ENCODE measurements at regions not wholly inside any gene's neighbourhood (a gene's known extent, or its start where the extent isn't known, plus 50 kb on each side); places are given as distances from the start of the nearest gene placed in this dataset.

DNA sequence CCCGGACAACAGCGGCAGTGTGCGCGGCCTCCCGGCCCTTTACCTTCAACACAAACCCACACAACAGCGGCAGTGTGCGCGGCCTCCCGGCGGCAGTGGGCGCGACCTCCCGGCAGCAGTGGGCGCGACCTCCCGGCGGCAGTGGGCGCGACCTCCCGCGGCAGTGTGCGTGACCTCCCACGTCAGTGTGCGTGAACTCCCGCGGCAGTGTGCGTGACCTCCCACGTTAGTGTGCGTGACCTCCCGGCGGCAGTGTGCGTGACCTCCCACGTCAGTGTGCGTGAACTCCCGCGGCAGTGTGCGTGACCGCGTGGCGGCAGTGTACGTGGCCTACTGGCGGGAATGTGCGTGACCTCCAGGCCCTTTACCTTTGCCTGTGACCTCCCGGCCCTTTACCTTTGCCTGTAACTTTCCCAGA, 576.6 kb upstream of the FRG1 start:
- no peak for DNase-seq (ENCODE audit: low read depth in 2 of 2)

DNA sequence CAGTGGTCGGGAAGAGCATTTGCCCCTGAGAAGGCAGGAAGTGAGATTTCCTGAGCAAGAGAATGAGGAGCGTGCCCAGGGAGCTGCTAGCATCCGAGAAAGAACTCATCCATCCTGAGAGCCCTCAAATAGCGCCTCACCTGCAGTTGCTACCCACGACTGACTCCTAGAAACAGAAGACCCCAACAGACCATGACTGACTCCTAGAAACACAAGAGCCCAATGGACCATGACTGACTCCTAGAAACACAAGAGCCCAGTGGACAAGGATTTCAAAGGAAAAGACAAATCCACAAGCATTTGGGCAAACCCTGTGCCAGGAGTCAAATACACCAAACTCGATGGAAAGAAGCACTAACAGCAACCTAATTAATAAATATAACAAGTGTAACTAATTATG, 575.2 kb upstream of the FRG1 start:
- DNase-seq (ENCODE audit: low read depth in 2 of 2): no peak

DNA sequence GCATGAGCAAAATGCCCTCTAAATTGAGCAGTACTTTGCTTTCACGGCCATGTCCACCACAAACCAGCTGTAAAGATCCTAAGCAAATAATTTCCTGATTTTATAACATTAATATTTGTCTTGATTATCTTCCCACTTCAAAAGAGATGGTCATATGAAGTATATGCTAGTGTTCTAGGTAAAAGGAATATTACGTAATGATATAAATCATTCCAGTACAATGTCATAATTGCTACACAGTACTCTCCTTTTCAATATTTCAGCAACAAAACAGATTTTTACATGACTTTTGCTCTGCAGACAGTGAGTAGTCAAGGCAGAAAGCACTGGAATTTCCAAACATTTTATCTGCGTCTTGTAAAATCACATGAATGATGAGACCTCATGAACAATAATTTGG, 572.8 kb upstream of the FRG1 start:
- DNase-seq (ENCODE audit: low read depth in 2 of 2): no peak

DNA sequence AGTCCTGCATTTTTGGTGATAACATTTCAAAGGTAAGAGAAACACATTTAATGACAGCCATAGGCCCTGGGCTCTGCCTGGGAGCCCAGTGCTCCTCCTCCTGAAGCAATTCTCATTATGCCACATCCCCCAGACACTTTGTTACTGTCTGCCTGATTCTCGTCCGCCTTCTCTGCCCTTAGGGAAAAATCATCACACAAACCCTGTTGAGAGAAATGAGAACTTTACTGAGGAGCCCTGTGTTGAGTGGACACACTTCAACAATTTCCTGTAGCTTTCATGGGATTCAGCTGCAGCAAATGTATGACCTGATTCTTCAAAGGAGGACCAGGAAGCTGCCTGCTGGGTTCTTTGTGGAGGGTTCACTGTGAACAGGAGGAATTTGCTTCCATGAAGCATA, 566.5 kb upstream of the FRG1 start:
- no peak for DNase-seq (ENCODE audit: low read depth in 2 of 2)

DNA sequence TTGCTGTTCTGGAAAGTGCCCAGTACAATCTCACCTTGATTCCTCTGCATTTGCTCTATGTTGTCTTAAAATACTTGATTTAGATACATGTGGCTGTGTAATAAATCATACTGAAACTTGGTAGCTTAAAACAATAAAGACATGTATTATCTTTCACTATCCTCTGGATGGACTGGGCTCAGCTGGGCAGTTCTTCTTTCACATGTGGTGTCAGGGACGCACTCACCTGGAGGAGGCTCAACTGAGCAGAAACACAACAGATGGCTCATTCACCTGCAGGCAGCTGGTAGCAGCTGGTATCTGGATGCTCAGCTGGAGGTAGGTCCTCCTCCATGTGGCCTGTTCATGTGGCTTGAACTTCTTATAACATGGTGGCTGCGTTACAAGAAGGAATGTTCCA, 563.8 kb upstream of the FRG1 start:
- no peak for DNase-seq (ENCODE audit: low read depth in 2 of 2)

DNA sequence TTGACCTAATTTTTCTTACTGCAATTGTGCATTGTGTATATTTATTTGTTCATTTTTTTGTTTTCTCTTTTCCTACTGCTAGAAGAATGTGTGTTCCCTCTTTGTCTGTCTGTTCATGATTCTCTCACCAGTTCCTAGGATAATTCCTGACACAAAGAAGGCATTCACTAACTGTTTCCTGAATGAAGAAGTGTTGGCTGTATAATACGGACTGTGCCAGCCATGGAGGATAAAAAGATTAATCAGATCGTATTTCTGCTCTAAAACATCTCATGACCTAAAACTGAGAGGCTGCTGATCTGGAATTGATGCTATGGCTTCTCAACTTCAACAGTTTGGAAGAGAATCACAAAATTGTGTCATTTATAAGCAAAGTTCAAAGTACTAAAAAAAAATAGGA, 563.1 kb upstream of the FRG1 start:
- DNase-seq (ENCODE audit: low read depth in 2 of 2): no peak

DNA sequence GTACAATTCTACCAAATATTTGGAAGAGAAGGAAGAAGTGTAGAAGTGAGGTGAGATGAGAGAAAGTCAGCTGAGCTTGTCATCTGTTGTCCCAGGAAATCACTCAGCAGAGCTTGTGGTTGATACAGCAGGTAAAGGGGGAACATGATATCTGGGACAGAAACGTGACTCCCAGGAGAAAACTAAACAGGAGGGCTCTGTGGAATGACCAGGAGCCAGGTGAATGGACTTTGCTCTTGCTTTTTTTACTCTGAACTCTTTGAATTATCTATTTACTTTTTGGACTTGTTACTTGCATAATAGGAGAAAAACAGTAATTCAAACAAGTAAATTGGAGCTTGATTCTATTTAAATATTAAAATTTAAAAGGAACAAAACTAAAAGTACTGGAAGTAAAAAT, 555.6 kb upstream of the FRG1 start:
- no peak for DNase-seq (ENCODE audit: low read depth in 2 of 2)

DNA sequence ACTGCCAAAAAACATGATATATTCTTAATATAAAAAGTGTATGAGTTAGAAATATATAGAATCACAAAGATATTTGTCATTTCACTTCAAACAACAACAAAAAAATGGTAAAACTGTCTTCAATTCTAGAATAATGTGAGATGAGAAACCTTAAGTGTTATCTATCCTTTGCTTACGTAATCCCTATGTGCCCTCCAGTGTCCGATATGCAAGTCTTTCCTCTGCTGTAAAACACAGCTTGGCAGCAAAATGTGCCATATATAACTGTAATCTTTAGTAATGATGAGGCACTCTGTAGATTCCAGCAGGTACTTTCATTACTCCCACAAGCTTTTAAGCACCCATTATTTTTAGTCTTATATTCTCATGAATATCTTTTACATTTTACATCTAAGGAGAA, 555.1 kb upstream of the FRG1 start:
- DNase-seq (ENCODE audit: low read depth in 2 of 2): no peak

DNA sequence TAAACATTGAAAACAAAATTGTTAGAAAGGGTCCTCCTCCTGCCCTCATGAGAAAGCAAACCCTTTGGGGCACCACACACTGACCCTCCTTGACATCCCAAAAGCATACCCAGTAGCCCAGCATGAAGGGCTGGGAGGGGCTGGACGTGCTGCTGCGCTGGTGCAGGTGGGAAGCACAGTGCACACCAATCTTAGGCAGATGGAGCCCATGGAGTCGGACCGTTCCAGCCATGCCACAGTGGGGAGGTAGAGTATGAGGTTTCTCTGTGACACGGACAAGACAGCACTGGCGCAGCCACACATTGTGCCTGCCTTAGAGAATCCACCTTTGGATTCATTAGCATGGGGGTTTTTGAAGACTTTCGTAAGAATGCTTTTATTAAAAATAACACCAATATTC, 544.2 kb upstream of the FRG1 start:
- DNase-seq (ENCODE audit: low read depth in 2 of 2): no peak

DNA sequence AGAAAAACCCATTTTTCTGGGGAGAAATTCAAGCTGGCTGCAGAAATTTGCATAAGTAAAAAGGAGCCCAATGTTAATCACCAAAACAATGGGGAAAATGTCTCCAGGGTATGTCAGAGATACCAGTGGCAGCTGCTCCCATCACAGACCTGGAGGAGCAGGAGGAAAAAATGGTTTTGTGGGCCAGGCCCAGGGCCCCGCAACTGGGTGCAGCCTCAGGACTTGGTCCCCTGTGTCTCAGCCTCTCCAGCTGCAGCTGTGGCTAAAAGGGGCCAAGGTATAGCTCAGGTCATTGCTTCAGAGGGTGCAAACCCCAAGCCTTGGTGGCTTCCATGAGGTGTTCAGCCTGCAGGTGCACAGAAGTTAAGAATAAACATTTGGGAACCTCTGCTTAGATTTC, 536.4 kb upstream of the FRG1 start:
- no peak for DNase-seq (ENCODE audit: low read depth in 2 of 2)

DNA sequence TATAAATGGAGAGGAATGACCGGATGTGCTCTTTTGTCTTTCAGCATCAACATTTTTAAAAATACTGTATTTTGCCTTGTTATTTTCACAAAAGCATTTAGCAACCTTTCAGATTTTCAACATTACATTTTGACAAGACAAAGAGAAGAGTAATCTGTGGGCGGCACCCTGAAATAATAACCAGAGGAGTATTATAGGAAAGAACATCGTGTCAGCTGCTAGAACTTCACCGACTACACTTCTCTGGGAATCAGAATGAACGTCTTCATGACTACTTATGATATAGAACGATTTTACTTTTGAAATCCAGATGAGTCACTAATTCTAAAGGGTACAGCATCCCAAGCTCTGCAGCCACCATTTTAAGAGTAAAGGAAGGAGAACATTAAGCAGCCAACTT, 531.5 kb upstream of the FRG1 start:
- DNase-seq (ENCODE audit: low read depth in 2 of 2): no peak

DNA sequence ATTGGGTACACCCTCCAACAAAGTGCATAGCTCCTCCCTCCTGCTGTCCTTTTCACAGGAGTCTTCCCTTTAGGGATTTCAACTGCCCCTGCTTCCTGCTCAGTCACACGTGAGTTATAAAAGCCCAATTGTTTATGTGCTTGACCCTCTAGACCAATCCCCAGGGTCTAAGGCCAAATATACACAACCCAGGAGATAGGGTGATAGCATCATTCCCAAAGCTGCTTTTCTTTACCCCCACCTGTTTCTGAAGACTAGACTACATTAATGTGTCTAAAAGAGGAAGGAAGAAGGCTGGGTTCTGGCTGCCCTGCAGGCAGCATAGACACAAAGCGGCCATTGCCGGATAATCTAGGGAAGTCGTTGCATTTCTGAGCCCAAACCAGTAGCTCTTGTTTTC, 526.7 kb upstream of the FRG1 start:
- no peak for DNase-seq (ENCODE audit: low read depth in 2 of 2)

DNA sequence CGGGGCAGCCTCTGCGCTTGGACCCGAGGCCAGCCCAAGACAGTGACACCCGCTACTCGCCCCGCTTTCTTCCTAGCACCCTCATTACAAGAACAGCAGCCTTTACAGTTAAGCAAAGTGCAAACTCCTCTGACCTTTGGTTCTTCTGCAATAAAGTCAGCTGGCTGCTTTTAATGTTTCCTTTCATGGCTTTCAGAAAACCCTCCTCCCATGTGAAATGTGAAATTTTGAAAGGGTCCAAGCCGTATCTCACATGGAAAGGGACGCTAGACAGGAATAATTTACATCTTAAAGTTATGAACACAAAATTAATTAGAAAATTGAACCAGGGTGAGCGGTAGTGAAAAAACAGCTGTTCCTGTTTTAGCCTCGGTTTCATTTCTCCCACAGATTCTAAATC, 520.1 kb upstream of the FRG1 start:
- no peak for DNase-seq (ENCODE audit: low read depth in 2 of 2)

DNA sequence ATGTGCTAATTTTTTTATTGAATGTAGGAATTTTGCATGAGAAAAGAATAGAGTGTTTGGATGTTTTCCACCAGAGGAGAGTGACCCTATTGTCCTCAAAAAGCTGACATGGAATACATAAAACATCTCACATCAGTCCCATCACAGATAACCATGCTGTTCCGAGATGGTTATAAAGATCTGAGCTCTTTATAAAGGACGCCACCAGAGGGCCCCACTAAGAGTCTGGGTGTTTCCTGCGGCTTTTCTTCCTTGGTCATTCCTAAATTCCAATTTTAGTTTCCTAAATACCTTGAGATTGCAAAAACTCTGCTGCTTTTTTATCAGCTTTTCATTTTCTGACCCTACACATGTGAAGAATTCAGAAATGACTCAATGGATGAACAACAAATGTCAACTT, 504.5 kb upstream of the FRG1 start:
- DNase-seq (ENCODE audit: low read depth in 2 of 2): no peak

DNA sequence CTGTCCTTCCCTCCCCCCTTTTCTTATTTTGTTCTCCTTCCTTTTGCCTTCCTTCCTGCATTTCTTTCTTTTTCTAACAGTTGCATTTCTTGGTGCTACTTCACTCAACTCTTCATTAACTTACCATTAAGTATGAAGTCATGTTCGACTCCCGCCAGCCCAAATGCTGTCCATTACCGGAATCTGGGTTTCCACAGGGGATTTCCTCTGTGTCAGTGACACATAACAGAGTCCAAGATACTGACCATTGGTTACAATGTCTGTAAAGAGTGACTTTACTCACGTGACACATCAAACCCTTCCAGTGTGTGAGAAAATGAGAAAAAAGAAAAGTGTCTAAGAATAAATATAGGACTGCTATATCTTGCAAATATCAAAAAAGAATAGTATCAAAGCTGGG, 500.0 kb upstream of the FRG1 start:
- DNase-seq (ENCODE audit: low read depth in 2 of 2): no peak

DNA sequence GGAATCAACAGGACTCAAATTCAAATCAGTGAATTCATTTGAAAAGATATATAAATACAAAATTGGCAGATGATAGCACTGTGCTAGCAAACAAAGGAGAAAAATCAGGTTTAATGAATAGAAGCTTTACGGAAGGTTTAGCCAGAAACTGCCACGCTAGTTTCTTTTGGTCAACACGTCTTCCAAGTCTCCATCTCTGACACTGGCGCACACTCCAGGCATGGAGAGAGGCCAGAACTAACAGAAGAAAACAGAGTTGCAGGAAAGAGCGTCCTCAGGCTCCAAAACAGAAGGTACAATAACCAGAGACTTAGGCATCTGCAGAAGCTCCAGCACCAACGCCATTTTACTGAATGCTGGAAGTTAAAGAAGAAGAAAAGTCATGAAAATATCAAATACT, 497.3 kb upstream of the FRG1 start:
- DNase-seq (ENCODE audit: low read depth in 2 of 2): no peak

DNA sequence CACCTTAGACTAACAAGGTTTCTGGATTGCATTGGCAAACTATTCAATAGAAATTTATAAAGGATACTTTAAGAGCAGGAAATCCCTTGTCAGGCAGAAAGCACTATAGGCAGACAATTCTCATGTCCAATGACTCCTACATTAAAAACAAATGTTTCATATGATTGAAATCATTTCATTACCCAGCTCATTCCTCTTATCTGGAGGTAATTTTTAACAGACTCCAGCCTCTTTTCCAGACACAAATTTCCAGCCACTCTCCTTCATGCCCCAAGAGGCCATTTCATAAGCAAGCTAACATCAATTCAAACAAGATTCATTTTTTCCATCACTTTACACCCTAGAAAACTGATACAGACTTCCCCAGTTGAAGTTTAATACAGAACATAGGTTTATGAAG, 495.1 kb upstream of the FRG1 start:
- no peak for DNase-seq (ENCODE audit: low read depth in 2 of 2)

DNA sequence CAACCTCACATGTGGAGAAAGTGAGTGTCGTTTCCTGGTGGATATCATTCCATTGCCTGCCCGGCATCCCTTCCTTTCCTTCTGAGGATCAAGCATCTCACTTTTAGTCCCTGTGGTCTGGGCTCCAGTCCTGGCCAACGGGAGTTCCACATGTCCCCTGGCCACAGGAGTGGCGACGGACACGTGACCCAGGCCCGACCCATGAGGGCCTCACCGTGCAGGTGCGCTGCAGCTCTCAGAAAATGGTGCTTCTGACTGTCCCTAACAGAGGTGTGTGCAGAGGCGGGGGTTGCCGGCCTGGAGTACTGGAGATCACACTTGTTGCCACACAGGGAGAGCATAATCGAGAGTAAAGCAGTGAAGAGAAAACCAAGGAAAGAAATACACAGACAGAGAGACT, 476.9 kb upstream of the FRG1 start:
- no peak for DNase-seq (ENCODE audit: low read depth in 2 of 2)

DNA sequence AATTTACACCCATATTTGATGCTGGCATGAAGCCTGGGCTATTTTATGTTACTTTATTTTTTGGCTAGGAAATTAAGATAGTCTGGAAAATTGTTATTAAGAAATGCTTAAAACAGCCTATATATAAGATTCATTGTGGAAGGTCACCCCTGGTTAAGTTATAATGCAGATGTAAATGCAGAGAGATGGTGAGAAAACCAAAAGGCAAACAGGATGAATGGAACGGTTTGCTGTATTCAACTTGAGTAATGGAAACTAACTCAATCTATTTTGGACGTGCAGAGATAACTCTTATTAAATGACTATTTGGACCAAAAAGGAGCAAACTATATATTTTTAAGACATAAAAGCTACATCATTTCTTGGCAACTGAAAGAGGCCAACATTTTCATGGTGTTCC, 446.3 kb upstream of the FRG1 start:
- DNase-seq (ENCODE audit: low read depth in 2 of 2): no peak

DNA sequence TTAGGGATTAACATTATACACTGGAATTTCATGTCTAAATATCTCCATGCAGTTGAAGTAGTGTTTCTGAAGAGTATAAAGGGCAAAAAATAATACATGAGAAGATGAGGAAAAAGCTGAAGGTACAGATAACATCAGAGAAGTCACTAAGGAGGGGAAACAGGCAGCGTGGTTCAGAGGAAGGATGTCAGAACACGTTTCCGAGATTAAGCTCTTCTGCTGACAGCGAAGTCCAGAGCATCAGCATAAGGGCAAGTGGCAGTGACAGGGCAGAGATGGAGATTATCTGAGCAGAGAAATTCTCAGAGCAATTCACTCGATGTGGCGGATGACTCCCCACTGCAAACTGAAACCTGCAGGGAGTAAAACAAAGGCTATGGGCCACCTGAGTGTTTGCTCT, 443.2 kb upstream of the FRG1 start:
- DNase-seq (ENCODE audit: low read depth in 2 of 2): no peak

DNA sequence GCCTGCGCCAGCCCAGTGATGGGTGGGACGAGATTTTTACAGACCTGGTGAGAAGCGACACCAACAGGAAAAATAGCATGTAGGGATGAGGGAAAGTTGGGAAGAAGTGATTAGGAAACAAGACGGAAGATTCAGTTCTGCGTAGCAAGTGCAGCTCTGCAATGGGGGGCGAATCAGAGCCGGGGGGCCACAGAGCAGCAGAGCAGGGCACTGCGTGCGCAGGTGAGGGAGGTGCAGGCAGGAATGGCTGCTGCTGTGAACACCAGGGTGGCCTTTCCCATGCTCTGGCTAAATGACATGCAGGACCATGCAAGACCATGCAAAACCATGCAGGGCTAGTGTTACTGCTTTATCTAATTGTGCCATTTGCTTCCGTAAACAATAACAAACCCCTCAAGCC, 442.7 kb upstream of the FRG1 start:
- no peak for DNase-seq (ENCODE audit: low read depth in 2 of 2)

DNA sequence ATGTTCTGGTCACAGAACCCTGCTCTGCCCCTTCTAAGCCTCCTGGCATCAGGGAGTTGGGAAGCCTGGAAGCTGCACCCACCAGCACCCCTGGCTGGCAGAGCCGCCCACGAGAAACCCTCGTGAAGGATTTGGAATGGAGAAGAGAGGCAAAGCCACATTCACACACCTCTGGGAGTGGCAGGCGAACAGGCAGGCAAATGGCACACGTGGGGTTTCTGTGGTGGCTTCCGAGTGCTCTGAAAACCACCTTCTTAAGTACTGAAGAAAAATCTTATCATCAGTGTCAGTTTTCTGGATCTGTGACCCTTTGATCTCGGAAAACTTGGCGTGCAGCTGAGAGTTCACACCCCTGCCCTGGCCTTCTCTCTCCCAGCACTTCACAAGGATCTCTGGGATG, 442.2 kb upstream of the FRG1 start:
- no peak for DNase-seq (ENCODE audit: low read depth in 2 of 2)

DNA sequence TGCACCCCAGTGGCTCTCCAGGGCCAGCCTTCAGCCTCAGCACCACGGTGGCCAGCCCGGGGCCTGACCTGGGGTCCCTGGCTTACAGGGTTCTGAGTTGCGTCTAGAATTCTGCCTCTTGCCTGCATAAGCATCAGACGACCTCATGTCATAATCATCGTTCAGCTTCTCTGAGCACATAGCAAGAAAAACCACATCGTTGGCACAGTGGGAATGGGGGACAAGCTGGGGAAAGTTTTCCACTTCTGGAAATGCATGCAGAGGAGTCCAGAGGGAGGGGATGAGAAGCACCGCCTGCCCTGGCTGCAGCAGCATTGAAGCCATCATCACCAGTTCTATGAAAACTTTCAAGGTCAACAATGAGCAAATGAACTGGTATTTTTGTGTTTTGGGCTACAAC, 441.0 kb upstream of the FRG1 start:
- no peak for DNase-seq (ENCODE audit: low read depth in 2 of 2)

DNA sequence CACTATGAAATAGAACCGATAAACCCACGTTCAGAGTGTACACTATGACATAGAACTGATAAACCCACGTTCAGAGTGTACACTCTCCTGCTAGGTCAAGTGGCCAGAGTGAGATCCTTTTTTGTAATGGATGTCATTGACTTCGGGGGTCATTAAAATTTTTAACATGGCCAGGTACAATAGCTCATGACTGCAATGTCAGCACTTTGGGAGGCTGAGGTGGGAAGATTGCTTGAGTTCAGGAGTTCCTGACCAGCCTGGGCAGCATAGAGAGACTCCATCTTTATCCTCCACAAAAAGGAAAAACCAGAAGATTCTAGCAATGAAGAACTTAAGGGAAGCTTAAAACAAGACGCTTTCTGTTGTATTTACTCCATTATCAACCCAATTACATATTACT, 439.7 kb upstream of the FRG1 start:
- no peak for DNase-seq (ENCODE audit: low read depth in 2 of 2)

DNA sequence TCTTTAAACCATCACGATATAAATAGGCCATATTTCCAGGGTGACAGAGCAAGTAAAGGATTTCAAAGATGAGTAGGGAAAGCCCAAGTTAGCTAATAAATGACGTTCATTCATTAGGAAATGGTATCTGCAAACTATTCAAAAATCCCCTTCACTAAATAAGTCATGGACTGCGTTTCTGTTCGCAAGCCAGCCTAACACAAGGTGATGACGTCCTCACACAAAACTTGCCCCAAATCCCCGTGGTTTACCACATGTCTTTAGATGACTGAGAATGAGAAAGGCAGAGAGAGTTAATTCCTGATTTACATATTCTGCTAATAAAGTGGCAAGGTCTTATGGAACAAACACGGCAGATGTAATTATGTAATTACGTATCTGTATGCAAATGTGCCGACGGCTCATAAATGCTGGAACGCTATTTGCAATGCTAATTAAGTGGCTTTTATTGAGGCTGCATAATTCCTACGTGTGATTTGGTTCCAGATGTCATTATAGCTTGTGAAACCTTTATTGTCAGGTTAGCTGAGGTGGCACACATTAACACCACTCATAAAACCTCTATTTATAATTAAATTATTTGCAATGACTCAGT, 437.7 kb upstream of the FRG1 start:
- no peak for DNase-seq (ENCODE audit: low read depth in 2 of 2)

Data from stimulated activated CD4-positive, alpha-beta T cell treated with anti-CD3 and anti-CD28 coated beads, Interleukin-15, amount 100 ng/mL, for 48 hours (primary cell).